GM21723 (cell line): ENCODE measurements at regions not wholly inside any gene's neighbourhood (a gene's known extent, or its start where the extent isn't known, plus 50 kb on each side); places are given as distances from the start of the nearest gene placed in this dataset.

Source experiments
- ATAC-seq: cut with Tn5 transposase; IDR thresholded peaks from one replicate; pipeline ENCODE4 v1.9.1; 2021; ENCODE audit warnings: mild to moderate bottlenecking, moderate library complexity; ENCODE audit not compliant: unreplicated experiment

DNA sequence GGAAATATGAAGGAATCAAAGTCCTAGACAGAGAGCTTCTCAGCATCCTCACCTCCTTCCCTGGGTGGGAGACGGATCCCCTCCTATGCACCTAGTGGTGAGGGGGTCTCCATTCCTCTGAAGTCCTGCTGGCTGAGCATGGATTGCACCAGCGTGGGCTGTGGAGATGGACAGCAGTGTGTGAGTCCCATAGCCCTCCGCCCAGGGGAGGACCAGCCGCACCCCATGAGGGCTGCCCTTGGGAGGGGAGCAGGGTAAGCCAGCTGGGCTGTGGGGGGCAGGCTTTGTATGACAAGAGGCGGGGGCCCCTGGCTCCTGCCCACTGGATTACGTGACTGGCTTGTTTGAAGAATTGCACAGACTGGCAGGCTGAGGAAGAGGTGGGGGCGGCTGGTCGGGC is 768.2 kb downstream of the GALR1 start:
- ATAC-seq: no peak

DNA sequence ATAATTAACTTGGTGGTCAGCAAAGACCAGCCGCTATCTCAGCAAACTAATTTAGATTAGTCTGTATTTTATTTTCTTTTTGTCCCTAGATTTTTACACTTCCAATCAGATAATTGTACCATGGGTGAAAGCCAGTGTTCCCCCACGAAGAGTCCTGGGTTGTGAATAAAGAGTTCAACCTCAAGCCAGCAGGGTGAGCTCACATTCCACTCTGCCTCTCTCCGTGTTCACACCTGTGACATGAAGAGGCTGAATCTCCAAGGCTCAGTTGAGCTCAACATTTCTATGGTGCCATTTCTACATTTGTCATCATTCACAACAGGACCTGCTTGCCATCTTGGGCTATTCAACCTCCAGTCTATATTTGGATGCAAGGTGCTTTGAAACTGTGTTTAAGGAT is 771.5 kb downstream of the GALR1 start:
- no peak for ATAC-seq

- no peak for ATAC-seq
Measured at GRCh38 chr18:78031589-78031988, 781.9 kb downstream of the GALR1 start.

DNA sequence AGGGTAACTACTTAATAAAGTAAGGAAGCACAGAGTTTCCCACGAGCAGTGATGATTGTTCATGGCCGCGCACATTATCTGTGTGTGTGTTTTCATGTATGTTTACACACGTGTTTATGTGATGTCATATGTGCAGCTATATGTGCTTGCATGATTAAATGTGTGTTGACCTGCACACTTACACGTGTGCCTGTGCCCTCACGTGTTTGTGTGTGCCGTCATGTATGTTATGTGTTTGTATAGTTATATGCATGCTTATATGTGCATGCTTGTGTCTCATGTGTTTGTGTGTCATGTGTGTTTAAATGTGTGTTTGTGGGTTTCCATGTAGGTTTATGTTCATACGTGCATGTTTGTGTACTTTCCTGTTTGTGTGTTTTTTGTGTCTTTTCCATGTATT is 782.3 kb downstream of the GALR1 start:
- ATAC-seq: no peak

- ATAC-seq: no peak
Measured at GRCh38 chr18:78032574-78032973, 782.9 kb downstream of the GALR1 start.

DNA sequence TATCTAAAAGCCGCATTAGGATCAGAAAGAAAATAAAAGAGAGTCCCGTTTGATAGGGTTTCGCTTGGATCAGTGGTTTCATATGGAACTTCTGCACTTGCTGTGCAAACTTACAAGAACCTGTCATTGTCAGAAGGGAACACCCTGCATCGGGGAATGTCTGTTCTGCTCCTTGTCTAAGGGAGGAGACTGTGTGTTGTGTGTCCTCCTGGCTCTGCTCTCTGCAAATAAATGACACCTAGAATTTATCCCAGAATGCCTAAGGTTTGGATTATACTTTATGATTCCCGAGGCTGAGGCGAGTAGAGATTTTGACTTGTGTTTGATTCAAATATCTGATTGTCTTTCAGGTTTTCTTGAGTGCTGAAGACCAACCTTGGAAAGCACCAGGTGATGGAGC is 785.1 kb downstream of the GALR1 start:
- ATAC-seq: no peak

DNA sequence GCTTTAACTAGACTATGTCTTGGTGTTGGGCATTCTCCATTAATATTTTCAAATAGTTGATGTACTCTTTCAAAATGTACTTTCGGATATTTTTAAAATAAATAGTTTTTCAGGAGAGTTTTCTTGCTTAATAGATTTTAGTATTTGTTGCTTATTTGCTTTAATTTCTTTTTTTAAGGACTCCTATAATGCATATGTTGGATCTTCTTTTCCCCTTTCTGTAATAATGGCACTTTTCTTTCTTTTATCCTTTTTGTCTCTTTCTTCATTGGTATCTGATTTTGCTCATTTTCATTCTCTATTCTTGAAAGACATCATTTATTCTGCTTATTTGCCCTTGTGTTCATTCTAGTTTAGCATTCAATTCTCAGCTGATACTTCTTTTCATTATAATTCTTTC is 791.6 kb downstream of the GALR1 start:
- no peak for ATAC-seq

DNA sequence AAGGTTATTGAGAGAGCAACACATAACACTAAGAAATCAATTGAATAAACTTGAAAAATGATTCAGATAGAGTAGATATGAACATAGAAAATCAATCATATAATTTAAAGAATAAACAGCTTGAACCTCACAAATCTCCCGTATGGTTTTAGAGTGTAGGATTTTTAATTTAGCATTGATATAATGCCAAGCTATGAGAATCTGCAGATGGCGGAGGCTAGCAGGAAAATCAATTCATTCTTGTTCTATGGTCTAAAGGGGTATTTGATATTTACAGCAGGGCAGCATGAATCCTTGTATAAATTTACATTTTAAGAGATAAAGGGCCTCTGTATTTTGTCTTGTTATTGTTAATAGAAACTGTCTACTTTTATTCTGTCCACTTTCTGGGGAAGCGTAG is 797.0 kb downstream of the GALR1 start:
- ATAC-seq: no peak

DNA sequence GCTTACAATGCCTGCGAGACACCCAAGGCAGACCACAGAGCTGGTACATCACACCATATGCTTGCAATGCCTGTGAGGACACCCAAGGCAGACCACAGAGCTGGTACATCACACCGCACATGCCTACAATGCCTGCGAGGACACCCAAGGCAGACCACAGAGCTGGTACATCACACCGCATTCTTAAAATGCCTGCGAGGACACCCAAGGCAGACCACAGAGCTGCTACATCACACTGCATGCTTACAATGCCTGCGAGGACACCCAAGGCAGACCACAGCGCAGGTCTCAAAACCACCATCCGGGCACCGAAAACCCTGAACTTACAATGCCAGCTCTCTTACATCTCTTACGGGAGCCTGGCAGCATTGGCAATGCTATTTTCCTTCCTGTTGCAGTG is 799.6 kb downstream of the GALR1 start:
- ATAC-seq: no peak

GRCh38 chr18:78054801-78055200 is 805.2 kb downstream of the GALR1 start:
- ATAC-seq: no peak

DNA sequence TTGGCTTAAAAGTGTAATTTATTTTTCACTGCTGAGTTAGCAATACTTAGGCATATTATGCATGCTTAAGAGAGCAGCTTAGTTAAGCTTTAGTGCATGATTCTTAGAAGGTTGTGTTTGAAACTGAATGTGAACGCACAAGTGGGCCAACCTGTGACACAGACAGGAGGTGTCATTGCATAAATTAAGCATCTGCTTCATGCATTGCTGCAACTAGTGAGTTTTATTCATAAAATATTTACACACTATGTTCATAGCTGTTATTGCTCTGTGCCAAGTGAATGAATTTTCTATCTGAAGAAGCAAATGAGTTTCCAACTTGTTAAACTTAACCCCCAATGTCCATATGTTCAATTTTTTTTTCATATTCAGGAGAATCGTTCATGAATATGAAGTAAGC is 806.4 kb downstream of the GALR1 start:
- no peak for ATAC-seq

- no peak for ATAC-seq
Measured at GRCh38 chr18:78069784-78070664, 820.4 kb downstream of the GALR1 start.

DNA sequence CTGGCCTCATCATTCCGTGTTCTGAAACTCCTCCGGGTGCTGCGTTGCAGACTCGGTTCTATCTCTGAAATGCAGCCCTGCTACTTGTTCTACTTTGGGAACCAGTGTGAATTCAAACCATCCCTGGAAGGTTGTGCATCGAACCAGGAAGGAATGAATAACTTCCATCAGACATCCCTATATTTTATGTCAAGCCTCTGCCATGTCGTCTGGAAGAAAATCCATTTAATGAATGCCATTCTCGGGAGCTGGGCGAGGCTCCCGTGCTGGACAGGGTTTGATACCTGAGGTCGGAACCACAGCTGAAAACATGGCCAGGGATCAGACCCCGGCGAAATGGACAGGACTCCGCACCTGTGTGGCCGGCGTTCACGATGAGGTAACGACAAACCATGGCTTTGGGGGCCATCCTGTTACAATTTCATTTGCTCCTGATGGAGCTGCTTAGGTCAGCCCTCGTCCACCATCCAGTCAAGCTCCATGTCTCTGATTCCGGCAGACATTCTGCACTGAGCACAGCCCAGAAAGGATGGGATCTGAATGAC is 821.6 kb downstream of the GALR1 start:
- ATAC-seq: no peak

GRCh38 chr18:78071776-78072175 is 822.1 kb downstream of the GALR1 start:
- ATAC-seq: no peak

- ATAC-seq: no peak
Measured at GRCh38 chr18:78072375-78072774, 822.7 kb downstream of the GALR1 start.

GRCh38 chr18:78073275-78073674 is 823.6 kb downstream of the GALR1 start:
- ATAC-seq: no peak

GRCh38 chr18:78074400-78075020 is 824.9 kb downstream of the GALR1 start:
- no peak for ATAC-seq

- no peak for ATAC-seq
Measured at GRCh38 chr18:78080081-78080480, 830.4 kb downstream of the GALR1 start.

- ATAC-seq: no peak
Measured at GRCh38 chr18:78080761-78081160, 831.1 kb downstream of the GALR1 start.

DNA sequence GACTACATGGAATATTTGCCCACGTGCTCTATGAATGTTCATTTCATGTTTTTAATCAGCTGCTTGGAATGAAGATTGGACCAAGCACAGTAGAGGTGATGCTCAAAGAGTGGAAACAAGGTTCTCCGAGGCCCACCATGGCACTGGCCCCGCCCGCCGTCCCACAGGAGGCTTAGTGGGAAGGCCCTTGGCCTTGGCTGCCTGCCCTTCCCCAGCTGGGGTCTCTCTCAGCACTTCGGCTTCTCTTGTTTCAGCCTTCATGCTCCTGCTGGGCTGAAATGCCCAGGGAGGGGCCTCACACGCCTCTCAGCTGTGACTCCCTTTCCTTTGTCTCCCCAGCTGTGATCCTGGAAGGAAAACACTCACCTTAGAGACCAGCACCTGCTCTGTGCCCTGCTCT is 833.2 kb downstream of the GALR1 start:
- no peak for ATAC-seq

GRCh38 chr18:78085241-78086185 is 835.9 kb downstream of the GALR1 start:
- no peak for ATAC-seq
